ACC112 (cell line): ENCODE measurements at regions not wholly inside any gene's neighbourhood (a gene's known extent, or its start where the extent isn't known, plus 50 kb on each side); places are given as distances from the start of the nearest gene placed in this dataset.
A peak's percentile ranks its signal among the peaks of the same experiment; 100 is the strongest.

Experiments
- H2AFZ ChIP-seq: fragments of 200-600 bp; sonication (generic); one replicate; pipeline ENCODE4 v1.6.0; 2017; ENCODE audit warnings: antibody characterized with exemption, low read length; ENCODE audit not compliant: unreplicated experiment
- H3K27ac ChIP-seq: fragments of 200-600 bp; sonication (generic); 2 replicates; pipeline ENCODE4 v1.5.1; 2014; ENCODE audit warnings: low read depth, mild to moderate bottlenecking, antibody characterized with exemption, low read length, moderate library complexity
- H3K27me3 ChIP-seq: fragments of 200-600 bp; sonication (generic); 2 replicates; pipeline ENCODE4 v1.6.1; 2014; ENCODE audit warnings: mild to moderate bottlenecking, antibody characterized with exemption, low read length, moderate library complexity, mixed read lengths; ENCODE audit not compliant: insufficient read depth
- H3K36me3 ChIP-seq: fragments of 200-600 bp; sonication (generic); 2 replicates; pipeline ENCODE4 v1.6.1; 2016; ENCODE audit warnings: mild to moderate bottlenecking, antibody characterized with exemption, low read length, moderate library complexity, mixed read lengths; ENCODE audit not compliant: insufficient read depth
- H3K4me1 ChIP-seq: fragments of 200-600 bp; sonication (generic); one replicate; pipeline ENCODE4 v1.6.1; 2016; ENCODE audit warnings: low read length, mixed read lengths; ENCODE audit not compliant: insufficient read depth, unreplicated experiment, control insufficient read depth
- H3K4me3 ChIP-seq: fragments of 200-600 bp; sonication (generic); 2 replicates; pipeline ENCODE4 v1.5.1; 2014; ENCODE audit warnings: mild to moderate bottlenecking, low read depth, low read length
- H3K79me2 ChIP-seq: fragments of 200-600 bp; sonication (generic); one replicate; pipeline ENCODE4 v1.6.0; 2016; ENCODE audit warnings: low read length; ENCODE audit not compliant: control insufficient read depth, unreplicated experiment, insufficient read depth

DNA sequence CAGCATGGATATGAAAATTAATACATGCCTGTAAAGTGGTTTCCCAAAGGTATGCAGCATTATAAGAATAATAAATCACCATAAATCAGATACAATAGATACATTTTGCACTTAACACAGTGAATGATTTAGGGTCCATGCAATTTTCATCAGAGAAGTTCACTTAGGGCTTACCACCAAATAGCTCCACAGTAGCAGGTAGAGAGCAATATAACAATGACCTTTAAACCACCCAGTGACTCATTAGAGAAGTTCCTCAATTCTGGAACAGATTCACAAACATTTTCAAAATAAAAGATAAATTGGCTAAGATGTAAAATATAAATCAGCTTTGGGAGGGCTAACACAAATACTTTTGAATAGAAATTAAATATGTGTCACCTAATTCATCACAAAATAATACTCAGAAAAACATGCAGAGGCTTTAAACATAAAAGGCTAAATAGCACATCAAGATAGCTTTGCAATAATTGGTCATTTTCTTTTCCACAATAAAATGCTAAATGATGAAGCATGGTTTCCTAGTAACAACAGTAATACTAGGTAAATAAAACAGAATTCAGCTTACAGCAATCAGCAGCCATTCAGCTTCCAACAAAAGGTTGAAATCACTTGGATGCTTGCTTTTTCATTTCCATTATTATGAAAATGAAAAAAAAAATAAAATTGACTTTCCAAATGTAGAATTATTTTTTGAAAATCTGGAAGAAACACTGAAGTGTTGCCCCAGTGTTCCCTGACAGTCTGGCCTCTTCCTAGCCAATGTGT, 84.3 kb upstream of the NBEA start:
- Histone ChIP-seq H3K4me1 (peaks cover 1% of the 10 kb centered on the region), H2AFZ (no peak overlapping the region), H3K27me3 (no peaks in the 10 kb centered on the region), H3K27ac (no peak overlapping the region), H3K36me3 (no peaks in the 10 kb centered on the region), H3K79me2 (no peaks in the 10 kb centered on the region), H3K4me3 (no peak overlapping the region)

DNA sequence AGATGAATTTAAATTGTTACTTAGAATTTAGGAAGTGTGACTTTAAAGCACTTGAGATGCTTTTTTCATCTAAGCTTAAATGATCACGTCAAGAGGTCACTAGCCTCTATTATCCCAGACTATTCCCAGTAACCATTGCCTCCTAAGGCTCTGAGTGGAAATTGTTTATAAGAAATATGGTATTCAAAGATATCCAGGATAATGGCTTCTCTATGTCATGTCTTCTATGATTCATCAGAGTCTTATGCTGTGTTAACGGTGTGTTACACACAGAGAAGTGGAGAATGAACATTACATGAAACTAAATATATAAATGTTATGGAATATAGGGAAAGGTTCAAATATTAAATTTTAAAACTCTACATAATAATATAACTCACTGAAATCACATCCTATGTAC, 79.8 kb upstream of the NBEA start:
- Histone ChIP-seq H3K4me1 (peaks cover 19% of the 10 kb centered on the region), H3K4me3 (no peak overlapping the region), H3K27me3 (no peaks in the 10 kb centered on the region), H3K79me2 (no peaks in the 10 kb centered on the region), H3K27ac (no peak overlapping the region), H3K36me3 (no peaks in the 10 kb centered on the region), H2AFZ (no peak overlapping the region)

DNA sequence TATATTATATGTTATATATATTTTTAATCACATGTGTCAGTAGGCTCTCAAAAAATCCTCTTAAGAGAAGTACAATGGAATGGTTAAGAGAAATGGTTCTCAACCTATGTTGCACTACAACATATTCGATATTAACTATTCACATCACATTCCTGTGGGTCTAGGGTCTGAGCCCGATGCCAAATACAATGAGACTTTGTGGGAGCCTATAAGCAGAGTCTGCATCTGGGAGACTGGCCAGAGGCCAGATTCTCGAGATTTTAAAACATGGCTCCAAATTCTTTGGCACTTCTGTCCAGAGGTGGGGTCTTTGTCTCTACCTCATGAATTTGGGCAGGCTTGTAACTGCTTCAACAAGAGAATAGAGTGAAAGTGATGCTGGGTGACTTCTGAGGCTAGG, 79.4 kb upstream of the NBEA start:
- no peak overlapping the region for H3K4me3 ChIP-seq
- H2AFZ ChIP-seq: no peak overlapping the region
- H3K27ac ChIP-seq: no peak overlapping the region
- H3K27me3 ChIP-seq: no peaks in the 10 kb centered on the region
- H3K79me2 ChIP-seq: no peaks in the 10 kb centered on the region
- peaks cover 23% of the 10 kb centered on the region for H3K4me1 ChIP-seq
- H3K36me3 ChIP-seq: no peaks in the 10 kb centered on the region

DNA sequence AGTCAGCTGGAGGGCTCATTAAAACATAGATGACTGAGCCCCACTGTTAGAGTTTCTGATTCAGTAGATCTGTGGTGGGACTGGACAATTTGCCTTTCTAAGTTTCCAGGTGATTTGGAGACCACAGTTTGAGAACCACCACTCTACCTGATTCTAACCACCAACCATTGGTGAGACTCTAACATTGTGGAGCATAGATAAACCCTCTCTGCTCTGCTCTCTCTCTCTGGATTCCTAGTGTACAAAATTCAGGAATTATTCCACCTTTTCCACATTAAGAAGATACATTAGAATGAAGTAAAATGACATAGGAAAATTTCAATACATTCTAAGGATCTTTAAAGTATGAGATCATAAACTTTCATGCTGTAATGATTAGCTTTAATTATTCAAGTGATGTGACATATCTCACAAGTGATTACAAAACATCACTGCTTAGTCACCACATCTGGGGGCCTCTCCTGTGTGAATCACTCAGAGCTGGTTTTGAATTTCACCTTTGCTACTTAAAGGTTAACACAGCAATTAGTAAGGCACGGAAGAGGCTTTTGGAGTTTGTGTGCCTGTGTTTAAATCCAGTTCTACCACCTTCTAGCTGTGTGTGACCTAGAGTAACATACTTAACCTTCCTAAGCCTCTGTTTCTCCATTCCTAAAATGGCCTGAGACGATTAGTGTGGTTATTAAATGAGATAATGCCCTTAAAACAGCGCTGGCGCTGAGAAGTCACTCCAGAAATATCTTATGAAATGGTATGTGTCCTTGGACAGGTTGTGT, 78.5 kb upstream of the NBEA start:
- H2AFZ ChIP-seq: no peak overlapping the region
- peaks cover 23% of the 10 kb centered on the region for H3K4me1 ChIP-seq
- H3K27ac ChIP-seq: peak overlapping the region; percentile 30; the same call in 1 of the 2 replicates
- no peak overlapping the region for H3K4me3 ChIP-seq
- H3K79me2 ChIP-seq: no peaks in the 10 kb centered on the region
- no peaks in the 10 kb centered on the region for H3K27me3 ChIP-seq
- no peaks in the 10 kb centered on the region for H3K36me3 ChIP-seq

DNA sequence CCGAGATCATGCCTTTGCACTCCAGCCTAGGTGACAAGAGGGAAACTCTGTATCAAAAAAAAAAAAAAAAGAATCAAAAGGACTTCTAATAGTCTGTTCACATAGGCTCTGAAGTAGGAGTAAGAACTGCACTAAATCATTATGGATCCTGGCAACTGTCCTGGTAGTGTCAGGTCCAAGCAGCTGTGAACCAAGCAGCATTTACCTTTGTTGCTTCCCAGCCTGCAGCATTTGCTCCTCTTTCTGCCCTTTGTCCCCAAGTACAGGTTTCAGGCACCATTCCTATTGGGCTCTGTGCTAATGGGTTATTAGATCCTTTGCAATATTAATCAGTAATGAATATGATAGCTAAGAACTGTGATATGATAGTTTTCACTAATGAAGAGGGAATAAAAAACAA, 77.4 kb upstream of the NBEA start:
- H3K27me3 ChIP-seq: no peaks in the 10 kb centered on the region
- H3K79me2 ChIP-seq: no peaks in the 10 kb centered on the region
- H3K4me3 ChIP-seq: no peak overlapping the region
- peaks cover 23% of the 10 kb centered on the region for H3K4me1 ChIP-seq
- H2AFZ ChIP-seq: no peak overlapping the region
- H3K27ac ChIP-seq: no peak overlapping the region
- H3K36me3 ChIP-seq: no peaks in the 10 kb centered on the region

DNA sequence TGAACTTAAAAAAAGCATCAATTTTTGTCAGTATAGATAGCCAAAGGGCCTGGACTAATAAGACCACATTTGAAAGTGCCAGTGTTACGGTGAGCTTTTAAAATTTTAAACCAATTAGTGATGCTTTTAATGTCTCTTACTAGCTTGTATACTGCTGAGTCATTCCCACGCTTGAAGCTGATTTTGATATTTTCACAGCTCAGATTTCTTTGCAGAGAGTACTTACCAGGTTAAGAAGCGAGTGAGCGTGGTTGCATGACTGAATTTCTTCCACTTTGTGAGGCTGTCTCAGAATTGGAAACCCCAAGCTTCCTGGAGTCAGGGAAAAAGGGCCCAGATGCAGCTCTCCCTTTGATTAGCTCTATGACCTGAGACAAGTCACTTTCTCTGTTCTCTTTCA, 74.5 kb upstream of the NBEA start:
- Histone ChIP-seq H2AFZ (no peak overlapping the region), H3K79me2 (no peaks in the 10 kb centered on the region), H3K36me3 (no peaks in the 10 kb centered on the region), H3K4me1 (peaks cover 23% of the 10 kb centered on the region), H3K27ac (no peak overlapping the region), H3K27me3 (no peaks in the 10 kb centered on the region; the same call in 1 of the 2 replicates), H3K4me3 (no peak overlapping the region)

DNA sequence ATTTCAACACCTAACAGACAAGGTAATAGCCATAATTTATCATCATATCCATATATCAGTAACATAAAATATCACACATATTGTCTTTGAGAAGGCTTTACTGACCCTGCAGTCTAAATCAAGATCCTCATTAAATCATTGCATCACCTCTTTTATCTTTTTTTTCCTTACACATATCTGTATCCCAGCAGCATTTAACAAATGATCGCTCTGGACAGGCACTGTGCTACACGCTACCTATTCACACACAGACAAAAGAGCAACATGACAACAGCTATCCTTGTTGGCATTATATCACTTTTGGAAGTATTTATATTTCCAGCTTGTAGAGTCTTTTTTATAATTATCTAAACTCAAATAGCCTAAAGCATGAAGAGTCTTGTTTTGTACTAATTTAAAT, 73.3 kb upstream of the NBEA start:
- no peaks in the 10 kb centered on the region for H3K36me3 ChIP-seq
- H3K4me1 ChIP-seq: peaks cover 14% of the 10 kb centered on the region
- no peak overlapping the region for H3K4me3 ChIP-seq
- H3K79me2 ChIP-seq: no peaks in the 10 kb centered on the region
- no peak overlapping the region for H2AFZ ChIP-seq
- no peak overlapping the region for H3K27ac ChIP-seq
- no peaks in the 10 kb centered on the region; the same call in 1 of the 2 replicates for H3K27me3 ChIP-seq

DNA sequence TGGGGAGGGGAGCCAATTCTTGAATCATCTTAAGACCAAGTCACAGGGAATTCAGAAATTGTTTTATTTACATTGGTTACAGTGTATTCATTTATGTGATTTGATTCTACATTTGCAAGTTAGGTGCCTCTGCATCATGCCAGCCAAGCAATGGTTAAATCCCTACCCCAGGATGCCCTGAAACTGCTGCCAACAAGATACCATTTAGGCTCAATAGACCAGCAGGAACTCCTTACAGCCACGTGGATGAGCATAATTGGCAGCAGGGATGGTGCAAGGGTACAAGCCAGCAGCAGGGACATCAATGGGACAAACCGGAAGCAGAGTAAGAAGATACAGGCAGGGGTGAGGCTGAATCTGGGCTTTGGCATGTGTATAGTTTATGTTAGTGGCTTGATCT, 72.4 kb upstream of the NBEA start:
- Histone ChIP-seq H3K4me3 (no peak overlapping the region), H2AFZ (no peak overlapping the region), H3K27ac (no peak overlapping the region), H3K4me1 (peaks cover 5% of the 10 kb centered on the region), H3K36me3 (no peaks in the 10 kb centered on the region), H3K27me3 (no peaks in the 10 kb centered on the region; the same call in 1 of the 2 replicates), H3K79me2 (no peaks in the 10 kb centered on the region)

DNA sequence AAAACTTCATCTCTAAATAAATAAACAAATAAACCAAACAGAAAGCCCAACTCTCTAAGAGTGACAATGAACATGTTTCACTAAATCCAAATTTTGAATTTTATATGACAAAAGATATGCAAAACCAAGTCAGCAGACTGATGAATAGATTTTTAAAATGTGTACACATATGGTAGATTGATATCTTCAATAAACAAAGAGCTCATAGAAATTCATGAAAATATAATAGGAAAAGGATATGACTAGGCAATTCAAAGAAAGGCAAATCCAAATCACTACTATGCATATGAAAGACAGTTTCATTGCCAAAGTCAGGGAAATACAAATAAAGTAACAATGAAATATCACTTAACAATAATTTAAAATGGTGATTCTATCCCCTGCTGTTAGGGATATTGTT, 63.7 kb upstream of the NBEA start:
- Histone ChIP-seq H3K27me3 (peaks cover 29% of the 10 kb centered on the region), H3K27ac (no peak overlapping the region), H2AFZ (no peak overlapping the region), H3K4me3 (no peak overlapping the region), H3K79me2 (no peaks in the 10 kb centered on the region), H3K4me1 (no peaks in the 10 kb centered on the region), H3K36me3 (no peaks in the 10 kb centered on the region)

DNA sequence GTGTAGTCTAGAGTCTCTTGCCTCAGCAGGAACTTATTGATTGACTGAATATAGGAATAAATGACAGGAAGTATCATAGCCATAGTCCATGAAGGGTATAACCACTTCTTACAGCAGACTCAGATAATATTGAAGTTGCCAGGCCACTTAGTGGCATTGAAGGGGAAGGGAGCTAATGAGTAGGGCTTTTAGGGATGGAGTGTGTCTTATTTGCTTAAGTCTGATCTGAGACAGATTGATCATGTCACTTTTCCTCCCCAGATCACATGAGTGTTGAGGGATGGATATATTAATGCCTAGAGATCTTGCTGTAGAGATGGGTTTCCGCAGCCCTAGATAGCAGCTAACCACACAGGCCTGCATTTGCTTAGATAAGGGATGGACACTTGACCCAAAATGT, 62.2 kb upstream of the NBEA start:
- no peak overlapping the region for H3K4me3 ChIP-seq
- no peak overlapping the region for H3K27ac ChIP-seq
- peaks cover 34% of the 10 kb centered on the region for H3K27me3 ChIP-seq
- no peaks in the 10 kb centered on the region for H3K36me3 ChIP-seq
- no peaks in the 10 kb centered on the region for H3K79me2 ChIP-seq
- no peak overlapping the region for H2AFZ ChIP-seq
- no peaks in the 10 kb centered on the region for H3K4me1 ChIP-seq

DNA sequence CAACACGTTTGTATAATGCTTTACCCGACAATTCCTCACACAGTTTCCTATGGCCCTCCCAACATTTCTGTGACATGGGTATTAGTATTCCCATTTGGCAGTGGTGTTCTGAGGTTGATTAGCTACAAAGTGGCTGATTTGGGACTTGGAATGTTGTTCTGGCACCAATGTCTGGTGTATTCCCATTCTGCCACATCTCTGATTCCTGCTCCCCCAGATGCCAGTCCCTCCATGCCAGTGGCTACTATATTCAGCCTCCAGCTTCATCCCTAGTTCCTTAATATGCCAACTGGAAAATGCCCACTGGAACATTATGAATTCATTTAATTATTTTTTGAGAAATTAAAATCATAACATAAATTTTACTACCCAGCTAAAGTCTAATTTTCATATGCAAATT, 60.6 kb upstream of the NBEA start:
- Histone ChIP-seq H2AFZ (no peak overlapping the region), H3K36me3 (no peaks in the 10 kb centered on the region)

More for the DNA sequence above, 60.6 kb upstream of the NBEA start:
- Histone ChIP-seq H3K79me2 (no peaks in the 10 kb centered on the region), H3K27me3 (peaks cover 34% of the 10 kb centered on the region), H3K4me1 (peaks cover under 1% of the 10 kb centered on the region), H3K27ac (no peak overlapping the region), H3K4me3 (no peak overlapping the region)
